ENCODE measurements at regions not wholly inside any gene's neighbourhood (a gene's known extent, or its start where the extent isn't known, plus 50 kb on each side); places are given as distances from the start of the nearest gene placed in this dataset.

GRCh38 chr7:115496006-115496405 lies 534.6 kb downstream of the TFEC start:
- TF ChIP-seq CTCF (IDR thresholded peaks at IDR 0.05) = no peak
- H3K27ac ChIP-seq = no peak overlapping the region

GRCh38 chr7:115494529-115495147 lies 535.9 kb downstream of the TFEC start:
- Histone ChIP-seq H3K4me1 (ENCODE audit: control insufficient read depth in 1 of 2, low read depth in 2 of 2) (no peaks in the 10 kb centered on the region), H3K36me3 (no peaks in the 10 kb centered on the region), H3K9me3 (no peaks in the 10 kb centered on the region), H3K27me3 (replicated peaks; ENCODE audit: insufficient read depth) (no peaks in the 10 kb centered on the region), H3K27ac (no peak overlapping the region), H3K4me3 (no peak overlapping the region)
- TF ChIP-seq CTCF (IDR thresholded peaks at IDR 0.05) = no peak
- ATAC-seq (ENCODE audit: insufficient number of reproducible peaks, low FRiP score, low read depth) = no peak
- DNase-seq (ENCODE audit: low spot score) = no peak

More at GRCh38 chr7:115496006-115496405, 534.6 kb downstream of the TFEC start:
- Histone ChIP-seq H3K9me3 (no peaks in the 10 kb centered on the region), H3K4me3 (no peak overlapping the region), H3K36me3 (no peaks in the 10 kb centered on the region), H3K27me3 (replicated peaks; ENCODE audit: insufficient read depth) (no peaks in the 10 kb centered on the region), H3K4me1 (ENCODE audit: control insufficient read depth in 1 of 2, low read depth in 2 of 2) (no peaks in the 10 kb centered on the region)
- DNase-seq (ENCODE audit: low spot score) (no peak), ATAC-seq (ENCODE audit: insufficient number of reproducible peaks, low FRiP score, low read depth) (no peak)

- H3K27me3 ChIP-seq (replicated peaks; ENCODE audit: insufficient read depth) = no peaks in the 10 kb centered on the region
- H3K9me3 ChIP-seq = no peaks in the 10 kb centered on the region
- ATAC-seq (ENCODE audit: insufficient number of reproducible peaks, low FRiP score, low read depth) (no peak), DNase-seq (ENCODE audit: low spot score) (no peak)
- TF ChIP-seq CTCF (IDR thresholded peaks at IDR 0.05) = no peak
- no peak overlapping the region for H3K27ac ChIP-seq
- no peak overlapping the region for H3K4me3 ChIP-seq
- H3K4me1 ChIP-seq (ENCODE audit: control insufficient read depth in 1 of 2, low read depth in 2 of 2) = no peaks in the 10 kb centered on the region
- no peaks in the 10 kb centered on the region for H3K36me3 ChIP-seq
Observed at GRCh38 chr7:115493381-115493780, 537.2 kb downstream of the TFEC start.

- no peak for DNase-seq (ENCODE audit: low spot score)
- no peaks in the 10 kb centered on the region for H3K36me3 ChIP-seq
- H3K9me3 ChIP-seq = no peaks in the 10 kb centered on the region
- no peak for TF ChIP-seq CTCF (IDR thresholded peaks at IDR 0.05)
- no peaks in the 10 kb centered on the region for H3K4me1 ChIP-seq (ENCODE audit: control insufficient read depth in 1 of 2, low read depth in 2 of 2)
- H3K27me3 ChIP-seq (replicated peaks; ENCODE audit: insufficient read depth) = no peaks in the 10 kb centered on the region
- H3K27ac ChIP-seq = no peak overlapping the region
- no peak for ATAC-seq (ENCODE audit: insufficient number of reproducible peaks, low FRiP score, low read depth)
- H3K4me3 ChIP-seq = no peak overlapping the region
Observed at GRCh38 chr7:115491744-115492380, 538.7 kb downstream of the TFEC start.

GRCh38 chr7:115479448-115479847 lies 551.1 kb downstream of the TFEC start:
- TF ChIP-seq CTCF (IDR thresholded peaks at IDR 0.05) = no peak
- no peak overlapping the region for H3K4me3 ChIP-seq
- peaks cover 0 to 4% of the 10 kb centered on the region in 2 donors for H3K4me1 ChIP-seq (ENCODE audit: control insufficient read depth in 1 of 2, low read depth in 2 of 2)
- ATAC-seq (ENCODE audit: insufficient number of reproducible peaks, low FRiP score, low read depth) (no peak), DNase-seq (ENCODE audit: low spot score) (no peak)
- H3K9me3 ChIP-seq = no peaks in the 10 kb centered on the region
- H3K27ac ChIP-seq = no peak overlapping the region
- H3K36me3 ChIP-seq = no peaks in the 10 kb centered on the region
- no peaks in the 10 kb centered on the region for H3K27me3 ChIP-seq (replicated peaks; ENCODE audit: insufficient read depth)

All from thoracic aorta (tissue), 2 donors.